A673 (cell line): ENCODE measurements at regions not wholly inside any gene's neighbourhood (a gene's known extent, or its start where the extent isn't known, plus 50 kb on each side); places are given as distances from the start of the nearest gene placed in this dataset.

Experiments used
- CTCF ChIP-seq: fragments of 300-800, 200-600 bp; sonication (generic); conservative IDR thresholded peaks from 2 replicates; pipeline ENCODE4 v1.5.1; 2017; ENCODE audit warnings: low read depth, mild to moderate bottlenecking, antibody characterized with exemption, low read length, moderate library complexity, mixed read lengths
- EZH2 ChIP-seq: fragments of 200-600 bp; sonication (generic); IDR thresholded peaks from 2 replicates; pipeline ENCODE4 v1.6.1; 2017; ENCODE audit warnings: borderline replicate concordance, low read depth, mild to moderate bottlenecking, mixed read lengths, antibody characterized with exemption, low read length; ENCODE audit not compliant: poor library complexity, severe bottlenecking

- no peak for TF ChIP-seq CTCF
- TF ChIP-seq EZH2, result no peak
These were observed 123.3 kb downstream of the ACKR3 start for GRCh38 chr2:236692937-236693336.
